Brain microvascular endothelial cell (primary cell): ENCODE measurements at regions not wholly inside any gene's neighbourhood (a gene's known extent, or its start where the extent isn't known, plus 50 kb on each side); places are given as distances from the start of the nearest gene placed in this dataset.

Source experiments
- DNase-seq: peaks from one replicate; pipeline ENCODE4 v3.0.0-alpha.2; 2020
- H3K27ac ChIP-seq: fragments of 250-450 bp; sonication (Bioruptor Pico); 2 replicates; pipeline ENCODE4 v1.5.1; 2020; ENCODE audit warnings: mild to moderate bottlenecking, moderate library complexity
- H3K27me3 ChIP-seq: fragments of 250-450 bp; sonication (Bioruptor Pico); replicated peaks from 2 replicates; pipeline ENCODE4 v1.5.1; 2020; ENCODE audit warnings: mild to moderate bottlenecking
- H3K36me3 ChIP-seq: fragments of 250-450 bp; sonication (Bioruptor Pico); replicated peaks from 2 replicates; pipeline ENCODE4 v1.5.1; 2020; ENCODE audit warnings: mild to moderate bottlenecking
- H3K4me3 ChIP-seq: 2 replicates; pipeline ENCODE4 v1.5.1; 2011; ENCODE audit warnings: low read depth, mild to moderate bottlenecking, control low read depth, low read length, moderate library complexity
- in situ Hi-C: cut with HindIII; loops from 2 replicates; pipeline ENCODE4 v1.10.0; 2017; ENCODE audit warnings: low sequenced_read_pairs, low pct_ligation_motif_present
- TF ChIP-seq, protein P1 (sequence below): IDR thresholded peaks from 2 replicates; pipeline ENCODE4 v1.5.1; 2011; ENCODE audit warnings: low read depth, mild to moderate bottlenecking, moderate library complexity, low read length, control low read depth, inconsistent platforms; ENCODE audit errors: missing control alignments

DNA sequence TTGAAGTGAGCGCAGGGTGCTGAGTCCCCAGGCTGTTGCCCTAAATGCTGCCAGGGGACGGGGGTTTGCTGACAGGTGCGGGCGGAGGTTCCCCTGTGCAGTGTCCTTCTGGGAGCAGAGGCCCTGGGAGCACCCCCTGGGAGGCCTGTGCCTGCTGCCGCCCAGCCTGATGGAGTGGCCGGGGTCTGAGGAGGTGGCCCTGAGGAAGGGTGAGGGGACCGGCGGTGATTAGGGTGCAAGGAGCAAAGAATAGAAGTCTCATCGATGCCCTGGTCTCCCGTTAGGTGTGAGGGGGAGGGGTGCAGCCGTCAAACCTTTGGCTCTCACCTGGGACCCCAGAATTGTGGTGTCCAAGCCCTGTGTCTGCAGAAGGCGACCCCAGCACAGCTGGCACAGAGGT is 1294.7 kb downstream of the BRD1 start:
- DNase-seq, result no peak
- no peaks in the 10 kb centered on the region for H3K36me3 ChIP-seq
- in situ Hi-C loops, result no loop called here

DNA sequence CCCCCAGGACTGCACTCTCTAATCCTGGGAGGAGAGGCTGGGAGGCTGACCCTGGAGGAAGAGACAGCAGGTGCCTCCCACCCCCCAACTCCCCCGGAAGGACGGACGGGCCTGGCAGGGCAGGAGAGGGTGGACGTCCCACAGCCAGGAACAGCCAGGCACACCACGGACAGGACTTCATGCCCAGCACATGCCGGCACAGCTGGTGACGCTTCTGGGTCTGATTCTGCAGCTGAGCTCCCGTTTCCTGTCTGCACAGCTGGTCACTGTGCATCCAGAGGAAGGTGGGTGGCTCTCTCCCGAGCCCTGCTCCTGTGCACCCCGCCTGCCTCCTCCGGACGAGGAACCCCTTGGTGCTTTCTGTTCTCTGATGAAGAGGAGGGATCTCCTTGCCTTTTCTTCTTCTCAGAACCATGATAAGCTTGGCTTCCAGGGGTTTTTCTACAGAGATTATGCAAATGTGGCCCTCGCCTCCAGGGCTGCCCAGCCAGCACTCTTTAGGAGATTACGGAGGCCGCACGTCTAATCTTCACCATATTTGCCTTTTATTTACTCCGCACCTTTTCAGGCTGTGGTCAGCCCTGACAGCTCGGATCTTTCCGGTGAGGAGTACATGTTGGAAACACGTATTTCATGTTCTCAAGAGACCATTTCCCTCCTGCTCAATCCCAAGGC is 1295.8 kb downstream of the BRD1 start:
- Histone ChIP-seq H3K36me3 (no peaks in the 10 kb centered on the region), H3K27ac (no peak overlapping the region), H3K27me3 (no peaks in the 10 kb centered on the region), H3K4me3 (no peak overlapping the region)
- TF ChIP-seq, protein P1, sequence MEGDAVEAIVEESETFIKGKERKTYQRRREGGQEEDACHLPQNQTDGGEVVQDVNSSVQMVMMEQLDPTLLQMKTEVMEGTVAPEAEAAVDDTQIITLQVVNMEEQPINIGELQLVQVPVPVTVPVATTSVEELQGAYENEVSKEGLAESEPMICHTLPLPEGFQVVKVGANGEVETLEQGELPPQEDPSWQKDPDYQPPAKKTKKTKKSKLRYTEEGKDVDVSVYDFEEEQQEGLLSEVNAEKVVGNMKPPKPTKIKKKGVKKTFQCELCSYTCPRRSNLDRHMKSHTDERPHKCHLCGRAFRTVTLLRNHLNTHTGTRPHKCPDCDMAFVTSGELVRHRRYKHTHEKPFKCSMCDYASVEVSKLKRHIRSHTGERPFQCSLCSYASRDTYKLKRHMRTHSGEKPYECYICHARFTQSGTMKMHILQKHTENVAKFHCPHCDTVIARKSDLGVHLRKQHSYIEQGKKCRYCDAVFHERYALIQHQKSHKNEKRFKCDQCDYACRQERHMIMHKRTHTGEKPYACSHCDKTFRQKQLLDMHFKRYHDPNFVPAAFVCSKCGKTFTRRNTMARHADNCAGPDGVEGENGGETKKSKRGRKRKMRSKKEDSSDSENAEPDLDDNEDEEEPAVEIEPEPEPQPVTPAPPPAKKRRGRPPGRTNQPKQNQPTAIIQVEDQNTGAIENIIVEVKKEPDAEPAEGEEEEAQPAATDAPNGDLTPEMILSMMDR, result no peak
- DNase-seq, result no peak
- in situ Hi-C loops, result no loop called here

More for the DNA sequence above, 1294.7 kb downstream of the BRD1 start:
- Histone ChIP-seq H3K27me3 (no peaks in the 10 kb centered on the region), H3K27ac (no peak overlapping the region), H3K4me3 (no peak overlapping the region)
- TF ChIP-seq, protein P1, result no peak

DNA sequence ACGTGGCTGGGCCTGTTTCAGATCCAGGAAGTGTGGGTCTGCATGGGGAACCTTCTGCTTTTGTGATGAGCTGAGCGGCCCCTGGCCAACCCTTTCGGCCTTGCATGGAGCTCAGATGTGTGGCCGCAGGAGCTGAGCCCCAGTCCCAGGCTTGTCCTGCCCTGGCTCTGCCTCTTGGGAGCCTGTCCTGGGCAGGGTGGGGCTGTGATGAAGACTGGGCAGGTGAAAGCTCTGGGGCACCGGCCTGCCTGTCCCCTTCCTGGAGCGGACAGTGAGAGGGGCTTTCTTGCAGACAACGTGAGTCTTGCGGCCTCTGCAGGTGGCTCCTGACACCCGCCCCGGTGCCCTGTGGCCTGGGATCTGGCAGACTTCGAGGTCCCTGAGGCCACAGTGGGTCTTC is 1296.6 kb downstream of the BRD1 start:
- in situ Hi-C loops, result no loop called here
- Histone ChIP-seq H3K27me3 (no peaks in the 10 kb centered on the region), H3K4me3 (no peak overlapping the region), H3K36me3 (no peaks in the 10 kb centered on the region), H3K27ac (no peak overlapping the region)
- TF ChIP-seq, protein P1, result no peak
- DNase-seq, result no peak

DNA sequence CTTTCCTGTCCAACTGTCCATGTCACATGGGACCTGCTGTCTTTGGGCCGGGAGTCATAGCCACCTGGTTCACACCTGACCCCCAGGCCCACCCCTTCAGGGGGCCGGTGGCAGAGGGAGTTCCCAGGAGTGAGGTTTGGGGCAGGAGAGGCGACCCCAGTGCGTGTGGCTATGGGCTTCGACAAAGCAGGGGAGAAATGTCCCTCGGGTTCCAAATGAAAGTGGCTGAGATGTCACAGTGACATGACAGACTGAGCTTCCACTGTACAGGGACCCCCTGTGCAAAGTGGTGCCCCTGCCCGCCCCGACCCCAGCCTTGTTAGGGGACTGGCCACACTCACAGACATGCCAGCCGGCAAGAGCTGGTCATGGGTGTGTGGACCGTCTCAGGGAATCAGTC is 1297.0 kb downstream of the BRD1 start:
- Histone ChIP-seq H3K4me3 (no peak overlapping the region), H3K27ac (no peak overlapping the region), H3K27me3 (no peaks in the 10 kb centered on the region), H3K36me3 (no peaks in the 10 kb centered on the region)
- in situ Hi-C loops, result no loop called here
- TF ChIP-seq, protein P1, result no peak
- no peak for DNase-seq

DNA sequence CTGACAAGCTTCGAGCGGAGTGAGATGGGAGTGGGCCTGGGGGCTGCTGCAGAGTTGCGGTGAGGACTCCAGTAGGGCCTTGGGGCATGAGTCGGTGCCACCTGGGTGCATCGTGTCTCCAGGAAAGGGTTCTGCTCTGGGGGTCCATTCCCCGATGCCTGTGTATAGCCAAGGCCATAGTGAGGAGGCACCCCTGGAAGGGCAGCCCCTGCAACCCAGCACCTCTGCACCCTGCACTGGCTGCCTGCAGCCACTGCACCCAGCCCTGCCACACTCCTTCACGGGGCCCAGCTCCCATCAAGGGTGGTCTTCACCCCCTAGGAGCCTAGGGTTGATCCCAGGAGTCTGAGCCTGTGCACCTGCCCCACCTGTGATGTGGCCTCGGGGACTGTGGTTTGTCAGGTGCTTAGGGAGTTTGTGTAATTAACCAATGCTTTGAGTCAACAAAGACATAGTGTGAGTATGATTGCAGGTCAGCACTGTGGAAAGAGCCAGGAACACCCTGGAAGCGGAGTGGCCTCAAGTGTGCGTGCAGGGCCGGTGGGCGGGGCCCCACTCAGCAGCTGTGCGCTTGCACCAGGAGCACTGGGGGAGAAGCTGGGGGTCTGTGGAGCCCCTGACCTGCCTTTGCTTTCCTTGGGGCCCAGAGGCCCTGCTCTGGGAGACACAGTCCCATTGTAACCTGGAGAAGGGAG is 1299.3 kb downstream of the BRD1 start:
- Histone ChIP-seq H3K36me3 (no peaks in the 10 kb centered on the region), H3K4me3 (no peak overlapping the region), H3K27me3 (no peaks in the 10 kb centered on the region), H3K27ac (no peak overlapping the region)
- TF ChIP-seq, protein P1, result no peak
- in situ Hi-C loops, result no loop called here
- DNase-seq, result no peak

DNA sequence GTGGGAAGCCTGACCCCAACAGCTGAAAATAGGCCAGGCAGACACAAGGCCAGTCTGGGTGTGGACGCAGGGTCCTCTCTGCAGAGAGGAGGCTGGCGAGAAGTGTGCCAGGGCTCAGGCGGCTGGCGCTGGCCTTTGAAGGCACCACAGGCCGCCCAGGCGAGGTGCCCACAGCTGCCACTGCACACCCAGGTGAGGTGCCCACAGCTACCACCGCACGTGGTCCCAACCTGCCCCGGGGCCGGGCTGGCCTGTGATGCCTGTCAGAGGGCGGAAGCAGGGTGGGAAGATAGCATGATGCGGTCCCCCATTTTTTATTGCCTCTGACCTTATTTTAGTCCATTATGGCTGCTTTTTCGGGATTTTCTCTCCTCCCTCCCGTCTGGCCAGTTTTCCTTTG is 1303.9 kb downstream of the BRD1 start:
- no peak for DNase-seq
- no peaks in the 10 kb centered on the region for H3K36me3 ChIP-seq
- TF ChIP-seq, protein P1, result no peak
- H3K27ac ChIP-seq, result no peak overlapping the region
- H3K27me3 ChIP-seq, result no peaks in the 10 kb centered on the region
- in situ Hi-C loops, result no loop called here
- no peak overlapping the region for H3K4me3 ChIP-seq
